ENCODE measurements at regions not wholly inside any gene's neighbourhood (a gene's known extent, or its start where the extent isn't known, plus 50 kb on each side); places are given as distances from the start of the nearest gene placed in this dataset.

DNA sequence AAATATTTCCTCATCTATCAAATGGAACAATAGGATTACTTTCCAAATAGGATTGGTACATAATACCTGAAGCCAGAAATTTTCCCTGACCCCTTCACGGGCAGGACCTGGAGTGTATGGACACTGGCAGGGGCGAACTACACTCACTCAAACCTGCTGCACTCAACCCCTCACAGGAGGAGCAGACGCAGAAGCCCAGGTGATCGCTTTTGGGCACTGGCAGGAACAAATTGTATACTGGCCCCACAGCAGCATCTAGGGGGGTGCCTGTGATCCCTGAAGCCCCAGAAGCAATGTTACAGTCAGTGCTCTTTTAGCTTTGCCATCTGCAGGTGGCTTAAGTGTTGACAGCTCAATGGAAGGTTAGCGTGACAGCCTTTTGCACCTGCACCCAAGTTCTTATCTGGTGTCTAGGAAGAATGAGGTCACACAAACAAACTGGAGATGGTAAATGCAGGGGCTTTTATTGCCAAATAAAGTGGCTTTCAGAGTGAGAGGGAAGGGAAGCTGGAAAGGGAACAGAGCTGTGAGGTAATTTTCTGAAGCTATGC, 199.2 kb upstream of the NEGR1 start:
- H3K27ac ChIP-seq (ENCODE audit: control insufficient read depth, insufficient read depth), result no peak overlapping the region
- no peaks in the 10 kb centered on the region for H3K4me1 ChIP-seq (ENCODE audit: control insufficient read depth, insufficient read depth, low read length)
- ChIA-PET SMC1A (ENCODE audit: uncharacterized antibody, unreplicated experiment) (no interaction called here), POLR2A (no interaction called here), RAD21 (ENCODE audit: unreplicated experiment) (no interaction called here), CTCF (no interaction called here)
- H3K36me3 ChIP-seq (ENCODE audit: control insufficient read depth in 2 of 2, insufficient read depth in 2 of 2, low read length in 1 of 2), result no peaks in the 10 kb centered on the region
- no peaks in the 10 kb centered on the region for H3K79me2 ChIP-seq (ENCODE audit: control insufficient read depth, insufficient read depth, low read length)
- no peaks in the 10 kb centered on the region for H3K9me3 ChIP-seq (replicated peaks; ENCODE audit: control insufficient read depth, insufficient read depth, low read length)
- intact Hi-C loops (cut with micrococcal nuclease; ENCODE audit: unreplicated experiment) (no loop called here), in situ Hi-C loops (cut with MboI) (no loop called here)
- H3K4me2 ChIP-seq (ENCODE audit: control insufficient read depth, insufficient read depth), result no peak overlapping the region
- H2AFZ ChIP-seq (ENCODE audit: control insufficient read depth, low read depth, low read length), result no peak overlapping the region
- H4K20me1 ChIP-seq (ENCODE audit: control insufficient read depth, insufficient read depth), result no peaks in the 10 kb centered on the region
- TF ChIP-seq TCF7 (IDR thresholded peaks at IDR 0.05; ENCODE audit: borderline replicate concordance) (no peak), ZNF207 (IDR thresholded peaks at IDR 0.05; ENCODE audit: borderline replicate concordance) (no peak), MYC (IDR thresholded peaks at IDR 0.05; ENCODE audit: insufficient read depth, insufficient read length, insufficient replicate concordance, low read length, severe bottlenecking) (no peak), GABPA (IDR thresholded peaks at IDR 0.05; ENCODE audit: low read depth) (no peak), SUZ12 (IDR thresholded peaks at IDR 0.05; ENCODE audit: unreplicated experiment) (no peak), EED (IDR thresholded peaks at IDR 0.05; ENCODE audit: low read depth) (no peak), HDGF (IDR thresholded peaks at IDR 0.05) (no peak), RAD21 (IDR thresholded peaks at IDR 0.05; ENCODE audit: insufficient read depth, low read depth, low read length) (no peak), PAX8 (IDR thresholded peaks at IDR 0.05) (no peak), ZBTB11 (CRISPR knock-in tag; IDR thresholded peaks at IDR 0.05) (no peak), SMAD1 (IDR thresholded peaks at IDR 0.05; ENCODE audit: low read depth, partially characterized antibody) (no peak), RELA (IDR thresholded peaks at IDR 0.05; ENCODE audit: borderline replicate concordance, partially characterized antibody) (no peak)
- TF ChIP-seq, protein P1, sequence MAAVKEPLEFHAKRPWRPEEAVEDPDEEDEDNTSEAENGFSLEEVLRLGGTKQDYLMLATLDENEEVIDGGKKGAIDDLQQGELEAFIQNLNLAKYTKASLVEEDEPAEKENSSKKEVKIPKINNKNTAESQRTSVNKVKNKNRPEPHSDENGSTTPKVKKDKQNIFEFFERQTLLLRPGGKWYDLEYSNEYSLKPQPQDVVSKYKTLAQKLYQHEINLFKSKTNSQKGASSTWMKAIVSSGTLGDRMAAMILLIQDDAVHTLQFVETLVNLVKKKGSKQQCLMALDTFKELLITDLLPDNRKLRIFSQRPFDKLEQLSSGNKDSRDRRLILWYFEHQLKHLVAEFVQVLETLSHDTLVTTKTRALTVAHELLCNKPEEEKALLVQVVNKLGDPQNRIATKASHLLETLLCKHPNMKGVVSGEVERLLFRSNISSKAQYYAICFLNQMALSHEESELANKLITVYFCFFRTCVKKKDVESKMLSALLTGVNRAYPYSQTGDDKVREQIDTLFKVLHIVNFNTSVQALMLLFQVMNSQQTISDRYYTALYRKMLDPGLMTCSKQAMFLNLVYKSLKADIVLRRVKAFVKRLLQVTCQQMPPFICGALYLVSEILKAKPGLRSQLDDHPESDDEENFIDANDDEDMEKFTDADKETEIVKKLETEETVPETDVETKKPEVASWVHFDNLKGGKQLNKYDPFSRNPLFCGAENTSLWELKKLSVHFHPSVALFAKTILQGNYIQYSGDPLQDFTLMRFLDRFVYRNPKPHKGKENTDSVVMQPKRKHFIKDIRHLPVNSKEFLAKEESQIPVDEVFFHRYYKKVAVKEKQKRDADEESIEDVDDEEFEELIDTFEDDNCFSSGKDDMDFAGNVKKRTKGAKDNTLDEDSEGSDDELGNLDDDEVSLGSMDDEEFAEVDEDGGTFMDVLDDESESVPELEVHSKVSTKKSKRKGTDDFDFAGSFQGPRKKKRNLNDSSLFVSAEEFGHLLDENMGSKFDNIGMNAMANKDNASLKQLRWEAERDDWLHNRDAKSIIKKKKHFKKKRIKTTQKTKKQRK (IDR thresholded peaks at IDR 0.05; ENCODE audit: low read depth, low read length), result no peak
- TF ChIP-seq, protein P2, sequence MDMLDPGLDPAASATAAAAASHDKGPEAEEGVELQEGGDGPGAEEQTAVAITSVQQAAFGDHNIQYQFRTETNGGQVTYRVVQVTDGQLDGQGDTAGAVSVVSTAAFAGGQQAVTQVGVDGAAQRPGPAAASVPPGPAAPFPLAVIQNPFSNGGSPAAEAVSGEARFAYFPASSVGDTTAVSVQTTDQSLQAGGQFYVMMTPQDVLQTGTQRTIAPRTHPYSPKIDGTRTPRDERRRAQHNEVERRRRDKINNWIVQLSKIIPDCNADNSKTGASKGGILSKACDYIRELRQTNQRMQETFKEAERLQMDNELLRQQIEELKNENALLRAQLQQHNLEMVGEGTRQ (IDR thresholded peaks at IDR 0.05; ENCODE audit: borderline replicate concordance, low read depth, low read length), result no peak
- no peaks in the 10 kb centered on the region for H3K27me3 ChIP-seq (replicated peaks in 1 of 2; ENCODE audit: control insufficient read depth in 2 of 2, insufficient read depth in 2 of 2, low read length in 1 of 2)
- no TSS peak for BruUV-seq (replicated peaks)
- no peak for FAIRE-seq
- no peak overlapping the region for H3K9ac ChIP-seq (ENCODE audit: control insufficient read depth, insufficient read depth, low read length)
- 47% methylated on average over 5 of the region's 5 CpGs for WGBS (ENCODE audit: insufficient coverage, insufficient replicate concordance, low lambda C conversion rate, missing lambda C conversion rate)
- ATAC-seq, result no peak
- no peak for DNase-seq (ENCODE audit: low read depth, low spot score)
- H3K4me3 ChIP-seq, result no peak overlapping the region
